Activated T-cell treated with anti-CD3 and anti-CD28 coated beads for 48 hours (primary cell): ENCODE measurements at regions not wholly inside any gene's neighbourhood (a gene's known extent, or its start where the extent isn't known, plus 50 kb on each side); places are given as distances from the start of the nearest gene placed in this dataset.
"Not testable (repeated sequence)": the region's sequence is repeated elsewhere in the genome, so short reads cannot be mapped to it uniquely, and the experiment has no call there.

ENCODE experiments used
- DNase-seq: peaks from one replicate; pipeline ENCODE4 v3.0.0-alpha.2; 2020; ENCODE audit warnings: low read depth

GRCh38 chr20:53748176-53748575 is 154.5 kb upstream of the ZNF217 start:
- no peak for DNase-seq

GRCh38 chr20:53743607-53744260 is 150.1 kb upstream of the ZNF217 start:
- no peak for DNase-seq

- DNase-seq = no peak
Observed at GRCh38 chr20:53742685-53743081, 149.0 kb upstream of the ZNF217 start.

- no peak for DNase-seq
Observed at GRCh38 chr20:53741726-53742028, 148.0 kb upstream of the ZNF217 start.

- no peak for DNase-seq
Observed at GRCh38 chr20:53739799-53740785, 146.5 kb upstream of the ZNF217 start.

GRCh38 chr20:53738945-53739798 is 145.5 kb upstream of the ZNF217 start:
- DNase-seq = no peak

GRCh38 chr20:53738039-53738944 is 144.7 kb upstream of the ZNF217 start:
- no peak for DNase-seq

- DNase-seq = no peak
Observed at GRCh38 chr20:53737396-53738038, 143.9 kb upstream of the ZNF217 start.

- DNase-seq = no peak
Observed at GRCh38 chr20:53736757-53737395, 143.2 kb upstream of the ZNF217 start.

- DNase-seq = no peak
Observed at GRCh38 chr20:53736122-53736756, 142.6 kb upstream of the ZNF217 start.

GRCh38 chr20:53735536-53736050 is 142.0 kb upstream of the ZNF217 start:
- DNase-seq = no peak

- DNase-seq = no peak
Observed at GRCh38 chr20:53734006-53734688, 140.5 kb upstream of the ZNF217 start.

- no peak for DNase-seq
Observed at GRCh38 chr20:53731595-53731994, 138.0 kb upstream of the ZNF217 start.

GRCh38 chr20:53728359-53728758 is 134.7 kb upstream of the ZNF217 start:
- no peak for DNase-seq

- not testable (repeated sequence) for DNase-seq
Observed at GRCh38 chr20:53727239-53727638, 133.6 kb upstream of the ZNF217 start.

GRCh38 chr20:53725575-53725970 is 131.9 kb upstream of the ZNF217 start:
- DNase-seq = no peak

GRCh38 chr20:53723621-53724020 is 130.0 kb upstream of the ZNF217 start:
- DNase-seq = no peak

- DNase-seq = no peak
Observed at GRCh38 chr20:53723045-53723444, 129.4 kb upstream of the ZNF217 start.

- DNase-seq = no peak
Observed at GRCh38 chr20:53722515-53723036, 128.9 kb upstream of the ZNF217 start.
